A673 (cell line): ENCODE measurements at regions not wholly inside any gene's neighbourhood (a gene's known extent, or its start where the extent isn't known, plus 50 kb on each side); places are given as distances from the start of the nearest gene placed in this dataset.

Experiments
- EZH2 ChIP-seq: fragments of 200-600 bp; sonication (generic); IDR thresholded peaks from 2 replicates; pipeline ENCODE4 v1.6.1; 2017; ENCODE audit warnings: borderline replicate concordance, low read depth, mild to moderate bottlenecking, mixed read lengths, antibody characterized with exemption, low read length; ENCODE audit not compliant: poor library complexity, severe bottlenecking
- TF ChIP-seq, protein P1 (sequence below): fragments of 300-800, 200-600 bp; sonication (generic); conservative IDR thresholded peaks from 2 replicates; pipeline ENCODE4 v1.5.1; 2017; ENCODE audit warnings: low read depth, mild to moderate bottlenecking, antibody characterized with exemption, low read length, moderate library complexity, mixed read lengths

DNA sequence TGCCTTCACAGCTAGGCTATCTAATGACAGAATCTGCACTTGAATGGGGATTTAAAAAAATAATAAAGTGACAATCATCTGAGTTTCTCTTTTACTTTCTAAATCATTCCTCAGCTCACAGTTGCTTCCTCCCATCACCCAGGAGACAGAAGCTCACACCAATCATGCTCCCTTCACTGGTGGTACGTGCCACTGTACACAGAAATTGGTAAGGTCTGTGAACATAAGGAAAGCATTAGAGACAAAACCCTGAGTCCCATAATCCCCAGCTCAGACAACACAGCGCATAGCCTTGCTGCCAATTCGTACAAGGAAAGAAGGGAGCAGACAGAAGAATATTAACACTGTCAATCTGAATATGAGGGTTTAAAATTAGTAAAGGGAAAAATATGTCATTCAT lies 133.1 kb downstream of the IDS start:
- TF ChIP-seq, protein P1, sequence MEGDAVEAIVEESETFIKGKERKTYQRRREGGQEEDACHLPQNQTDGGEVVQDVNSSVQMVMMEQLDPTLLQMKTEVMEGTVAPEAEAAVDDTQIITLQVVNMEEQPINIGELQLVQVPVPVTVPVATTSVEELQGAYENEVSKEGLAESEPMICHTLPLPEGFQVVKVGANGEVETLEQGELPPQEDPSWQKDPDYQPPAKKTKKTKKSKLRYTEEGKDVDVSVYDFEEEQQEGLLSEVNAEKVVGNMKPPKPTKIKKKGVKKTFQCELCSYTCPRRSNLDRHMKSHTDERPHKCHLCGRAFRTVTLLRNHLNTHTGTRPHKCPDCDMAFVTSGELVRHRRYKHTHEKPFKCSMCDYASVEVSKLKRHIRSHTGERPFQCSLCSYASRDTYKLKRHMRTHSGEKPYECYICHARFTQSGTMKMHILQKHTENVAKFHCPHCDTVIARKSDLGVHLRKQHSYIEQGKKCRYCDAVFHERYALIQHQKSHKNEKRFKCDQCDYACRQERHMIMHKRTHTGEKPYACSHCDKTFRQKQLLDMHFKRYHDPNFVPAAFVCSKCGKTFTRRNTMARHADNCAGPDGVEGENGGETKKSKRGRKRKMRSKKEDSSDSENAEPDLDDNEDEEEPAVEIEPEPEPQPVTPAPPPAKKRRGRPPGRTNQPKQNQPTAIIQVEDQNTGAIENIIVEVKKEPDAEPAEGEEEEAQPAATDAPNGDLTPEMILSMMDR: no peak
- TF ChIP-seq EZH2: no peak
